Limb (tissue), 2 donors: ENCODE measurements at regions not wholly inside any gene's neighbourhood (a gene's known extent, or its start where the extent isn't known, plus 50 kb on each side); places are given as distances from the start of the nearest gene placed in this dataset.
"Not testable (repeated sequence)": the region's sequence is repeated elsewhere in the genome, so short reads cannot be mapped to it uniquely, and the experiment has no call there.

ENCODE experiments used
- DNase-seq, 2 donors: peaks; one replicate each; pipeline ENCODE4 v3.0.0-alpha.2; 2016; ENCODE audit errors: extremely low spot score in 2 of 2

DNA sequence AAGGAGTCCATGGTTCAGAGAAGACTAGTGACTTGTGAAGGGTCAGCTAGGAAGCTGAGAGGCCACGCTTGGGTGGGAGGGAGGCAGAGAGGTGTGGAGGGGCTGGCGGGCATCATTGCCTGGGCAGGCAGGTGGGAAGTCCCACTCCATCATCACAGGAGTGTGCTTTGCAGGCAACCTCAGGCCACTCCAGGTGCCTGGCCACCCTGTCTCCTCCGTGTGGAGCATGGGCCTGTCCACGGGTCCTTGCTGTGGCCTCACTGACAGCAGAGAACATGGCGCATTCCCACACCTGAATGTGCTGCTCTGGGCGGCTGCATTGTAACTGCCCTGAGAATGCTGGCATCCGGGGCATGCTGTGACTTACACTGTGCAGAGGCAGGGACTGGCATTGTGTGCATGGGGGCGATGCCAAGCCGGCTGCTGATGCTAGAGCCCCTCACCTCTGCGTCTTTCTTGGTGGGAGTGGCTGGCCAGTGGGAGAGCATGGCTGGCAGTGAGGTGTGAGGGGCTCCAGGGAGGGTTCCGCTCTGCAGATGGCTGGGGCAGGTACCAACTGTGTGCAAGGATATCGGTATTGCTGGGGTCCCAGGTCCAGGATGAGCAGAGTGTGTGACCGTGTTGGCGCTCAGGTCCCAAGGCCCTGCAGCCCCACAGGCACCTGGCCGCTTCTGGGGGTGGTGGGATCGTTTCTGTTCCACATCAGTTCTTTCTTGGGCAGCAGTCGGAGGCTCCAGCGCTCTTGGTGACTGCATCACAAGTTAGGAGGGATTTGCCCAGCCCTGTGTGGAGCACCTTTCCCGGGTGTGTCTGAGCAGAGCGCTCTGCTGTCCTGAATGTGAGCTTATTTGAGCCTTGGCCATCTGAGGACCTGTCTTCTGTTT lies 94.8 kb downstream of the NPIPB11 start:
- DNase-seq = no peak

DNA sequence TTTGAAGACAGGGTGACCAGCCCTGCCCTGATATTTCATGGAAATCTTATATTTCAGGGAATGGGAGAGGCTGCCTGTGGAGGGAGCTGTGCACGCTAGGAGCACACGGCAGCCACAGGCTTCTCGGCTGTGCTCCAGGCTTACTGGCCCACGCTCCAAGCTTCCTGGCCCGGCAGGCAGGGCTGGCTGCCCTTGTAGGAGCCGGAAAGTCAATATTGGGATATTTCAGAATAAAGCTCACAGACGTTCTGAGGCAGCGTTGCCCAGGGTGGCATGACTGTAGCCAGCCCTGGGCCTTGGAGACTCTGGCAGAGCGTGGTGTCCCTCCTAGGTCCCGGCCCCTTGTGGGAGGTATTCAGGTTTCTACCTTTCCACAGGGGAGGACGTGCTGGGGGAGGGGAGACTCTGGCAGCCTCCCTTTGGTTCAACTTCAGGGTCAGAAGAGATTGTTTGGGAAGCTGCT lies 95.6 kb downstream of the NPIPB11 start:
- no peak for DNase-seq

DNA sequence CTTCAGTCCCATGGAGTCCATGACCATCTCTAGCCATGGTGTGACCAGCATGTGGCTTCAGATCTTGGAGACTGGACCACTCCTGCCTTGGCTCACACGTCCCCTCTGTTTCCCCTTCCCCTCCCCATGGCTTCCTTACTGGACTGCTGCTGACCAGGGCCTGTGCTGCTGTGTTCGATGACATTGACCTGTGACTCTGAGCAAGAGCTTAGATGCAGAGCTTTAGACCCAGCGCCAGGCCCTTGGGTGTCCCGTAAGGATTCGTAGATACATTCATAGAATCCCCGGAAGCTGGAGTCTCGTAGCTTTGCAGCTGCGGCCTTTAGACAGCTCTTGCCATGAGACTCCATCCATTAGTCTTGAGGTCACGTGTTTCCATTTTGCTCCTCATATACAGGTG lies 96.3 kb downstream of the NPIPB11 start:
- not testable (repeated sequence) for DNase-seq

DNA sequence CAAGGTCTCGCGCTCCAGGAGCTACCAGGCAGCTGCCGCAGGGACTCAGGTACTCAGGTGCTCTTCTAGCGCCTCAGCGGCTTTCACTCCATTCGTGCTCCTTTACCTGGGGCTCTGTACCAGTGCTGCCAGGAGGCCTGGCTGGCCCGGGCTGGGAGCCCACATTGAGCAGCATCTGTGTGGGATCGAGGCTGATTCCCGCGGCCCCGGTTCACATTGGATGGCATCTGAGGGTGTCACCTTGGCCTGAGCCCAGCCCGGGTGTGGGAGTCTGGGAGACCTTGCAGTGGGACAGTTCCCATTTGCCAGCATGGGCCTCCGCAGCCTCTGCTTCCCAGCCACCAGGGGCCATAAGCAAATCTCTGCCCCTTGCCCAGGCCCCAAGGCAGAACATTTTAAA lies 96.9 kb downstream of the NPIPB11 start:
- not testable (repeated sequence) for DNase-seq

DNA sequence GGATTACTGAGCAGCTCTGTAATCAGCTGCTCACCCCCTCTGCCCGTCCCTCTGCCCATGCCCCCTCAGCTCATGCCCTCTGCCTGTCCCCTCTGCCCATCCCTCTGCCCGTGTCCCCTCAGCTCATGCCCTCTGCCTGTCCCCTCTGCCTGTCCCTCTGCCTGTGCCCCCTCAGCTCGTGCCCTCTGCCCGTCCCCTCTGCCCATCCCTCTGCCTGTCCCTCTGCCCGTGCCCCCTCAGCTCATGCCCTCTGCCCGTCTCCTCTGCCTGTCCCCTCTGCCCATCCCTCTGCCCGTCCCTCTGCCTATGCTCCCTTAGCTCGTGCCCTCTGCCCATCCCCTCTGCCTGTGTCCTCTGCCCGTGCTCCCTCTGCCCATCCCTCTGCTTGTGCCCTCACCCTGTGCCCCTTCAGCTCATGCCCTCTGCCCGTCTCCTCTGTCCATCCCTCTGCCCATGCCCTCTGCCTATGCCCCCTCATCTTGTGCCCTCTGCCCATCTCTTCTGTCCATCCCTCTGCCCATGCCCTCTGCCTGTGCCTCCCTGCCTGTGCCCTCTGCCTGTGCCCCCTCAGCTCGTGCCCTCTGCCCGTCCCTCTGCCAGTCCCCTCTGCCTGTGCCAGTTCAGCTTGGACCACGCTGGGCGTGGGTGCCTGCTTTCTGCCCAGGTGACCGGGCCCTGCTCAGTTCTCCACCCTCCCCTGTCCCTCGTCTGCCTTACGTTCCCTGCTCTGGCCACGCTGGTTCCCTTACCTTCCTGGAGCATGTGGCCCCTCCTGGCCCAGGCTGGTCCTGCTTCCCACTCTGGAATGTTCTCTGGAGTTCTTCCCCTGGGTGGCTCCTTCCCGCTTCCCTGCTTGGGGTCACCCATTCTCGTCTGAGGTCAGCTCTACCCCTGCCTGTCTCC lies 97.6 kb downstream of the NPIPB11 start:
- no peak for DNase-seq

DNA sequence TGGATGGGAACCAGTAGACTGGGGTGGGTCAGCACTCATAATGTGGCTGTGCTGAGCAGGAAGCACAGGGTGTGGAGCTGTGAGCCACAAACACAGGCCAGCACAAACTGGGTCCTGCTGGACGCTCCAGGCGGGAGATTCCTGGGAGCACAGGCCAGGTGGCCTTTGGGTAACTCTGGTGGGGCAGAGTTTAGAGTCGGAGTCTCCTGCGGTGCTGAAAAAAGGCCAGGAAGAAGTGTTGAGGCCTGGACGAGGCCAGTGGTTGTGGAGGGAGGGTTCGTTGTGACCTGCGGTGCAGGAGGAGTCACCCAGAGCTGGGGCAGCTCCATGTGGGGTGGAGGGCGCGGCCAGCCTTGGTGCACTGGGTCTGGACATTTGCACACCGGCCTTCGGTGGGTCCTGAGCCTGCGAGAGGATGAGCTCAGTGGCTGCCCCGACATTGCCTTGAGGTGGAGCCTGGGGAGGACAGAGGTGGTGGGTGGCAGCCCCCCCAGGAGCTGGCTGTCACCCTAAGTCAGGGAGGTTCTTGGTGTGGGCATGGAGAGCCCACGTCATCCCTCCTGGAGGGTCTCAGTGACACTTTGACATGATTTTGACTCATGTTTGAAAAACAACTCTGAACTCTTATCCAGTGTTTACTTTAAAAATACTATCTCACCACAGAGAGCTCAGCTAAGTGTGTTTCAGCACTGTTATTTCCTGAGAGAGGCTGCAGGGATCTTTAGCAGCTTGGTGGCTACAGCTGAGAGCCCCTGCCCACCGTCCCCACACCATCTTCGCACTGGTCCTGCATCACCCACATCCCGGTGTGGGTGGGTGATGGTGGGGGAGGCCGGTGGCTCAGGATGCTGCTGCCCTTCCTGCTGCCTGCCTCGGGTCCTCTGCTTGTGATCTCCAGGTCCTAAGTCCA lies 98.7 kb downstream of the NPIPB11 start:
- no peak for DNase-seq

DNA sequence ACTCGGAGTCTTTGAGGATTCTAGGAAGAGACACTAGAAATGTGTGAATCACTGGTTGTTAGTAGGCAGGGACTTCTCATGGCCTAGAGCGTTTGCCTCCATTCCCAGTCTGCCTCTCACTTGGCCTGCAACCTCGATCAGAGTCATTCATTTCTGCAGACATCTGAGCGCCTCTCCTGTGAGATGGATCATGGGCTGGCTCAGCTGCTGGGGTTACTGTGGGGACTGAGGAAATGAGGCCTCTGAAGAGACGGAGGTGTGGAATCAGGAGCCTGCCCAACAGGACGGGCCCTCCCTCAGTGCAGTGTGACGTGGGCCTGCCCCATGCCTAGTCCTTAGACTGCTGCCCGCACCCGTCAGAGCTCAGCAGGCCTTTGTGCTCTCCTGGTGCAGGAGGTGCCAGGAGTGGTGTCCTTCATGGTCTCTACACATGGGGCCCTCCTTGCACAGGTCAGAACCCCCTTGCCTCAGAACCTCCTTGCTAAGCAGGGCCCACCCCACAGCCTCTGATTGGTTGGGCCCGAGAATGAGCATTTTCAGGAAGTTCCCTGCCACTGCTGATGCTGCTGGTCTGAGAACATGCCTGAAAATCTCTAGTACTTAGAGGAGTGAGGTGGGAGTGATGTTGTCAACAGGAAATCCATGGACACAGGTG lies 99.4 kb downstream of the NPIPB11 start:
- no peak for DNase-seq

DNA sequence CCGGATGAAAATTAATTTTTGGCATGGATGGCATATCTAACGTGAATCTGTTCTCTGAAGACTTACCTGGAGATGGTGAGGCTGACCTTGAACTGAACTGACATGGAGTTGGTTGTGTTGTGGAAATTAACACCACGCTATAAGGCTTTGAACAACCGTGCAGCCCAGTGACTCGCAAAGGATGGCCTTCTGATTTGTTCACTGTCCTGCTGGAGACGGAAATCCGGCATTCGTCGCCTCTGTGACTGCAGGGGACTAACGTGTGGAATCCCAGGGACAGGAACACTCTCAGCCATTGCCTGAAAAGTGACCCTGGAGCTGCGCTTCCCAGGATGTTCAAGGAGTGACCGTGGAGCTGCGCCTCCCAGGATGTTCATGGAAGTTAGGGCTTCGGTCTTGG lies 100.3 kb downstream of the NPIPB11 start:
- no peak for DNase-seq

DNA sequence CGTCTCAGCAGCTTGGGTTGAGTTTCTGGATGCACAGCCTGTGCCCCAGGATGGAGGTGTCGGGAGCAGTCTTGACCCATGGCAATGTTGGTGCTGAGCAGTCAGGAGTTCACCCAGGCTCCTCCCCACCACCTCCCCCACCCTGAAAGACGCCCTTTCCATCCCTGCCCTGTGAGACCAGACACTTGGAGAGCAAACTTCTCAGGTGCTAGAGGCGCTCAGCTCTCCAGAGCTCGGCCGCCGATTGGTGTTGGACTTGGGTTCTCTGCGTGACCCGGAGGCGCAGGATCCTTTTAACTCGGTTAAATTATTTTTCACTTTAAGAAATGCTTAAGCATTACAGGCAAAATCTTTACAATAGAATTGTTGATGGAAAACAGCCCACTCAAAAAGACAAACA lies 101.5 kb downstream of the NPIPB11 start:
- DNase-seq = not testable (repeated sequence)

DNA sequence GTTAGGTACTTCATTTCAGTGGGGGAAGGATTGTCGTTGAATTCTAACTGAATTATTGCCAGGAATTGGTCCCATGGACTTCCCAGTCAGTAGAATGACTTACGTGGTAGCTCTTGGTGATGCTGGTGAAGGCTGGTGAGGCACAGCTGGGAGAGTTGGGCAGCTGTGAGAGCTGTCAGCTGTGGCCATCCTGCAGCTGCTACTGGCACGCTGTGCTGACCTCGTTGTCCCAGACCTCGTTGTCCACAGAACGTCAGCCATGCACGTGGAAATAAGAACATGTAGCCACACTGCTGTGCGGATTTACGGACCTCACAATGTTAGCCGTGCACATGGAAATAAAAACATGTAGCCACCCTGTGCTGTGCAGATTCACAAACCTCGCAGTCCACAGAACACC lies 102.3 kb downstream of the NPIPB11 start:
- no peak for DNase-seq

DNA sequence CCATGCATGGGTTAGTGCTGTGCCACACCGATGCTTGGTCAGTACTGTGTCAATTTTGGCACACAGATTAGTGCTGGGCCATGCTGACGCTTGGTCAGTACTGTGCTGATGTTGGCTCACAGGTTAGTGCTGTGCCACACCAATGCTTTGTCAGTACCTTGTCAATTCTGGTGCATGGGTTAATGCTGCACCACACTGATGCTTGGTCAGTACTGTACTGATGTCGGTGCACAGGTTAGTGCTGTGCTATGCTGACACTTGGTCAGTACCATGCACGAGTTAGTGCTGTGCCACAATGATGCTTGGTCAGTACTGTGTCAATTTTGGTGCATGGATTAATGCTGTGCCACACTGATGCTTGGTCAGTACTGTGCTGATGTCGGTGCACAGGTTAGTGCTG lies 103.0 kb downstream of the NPIPB11 start:
- no peak for DNase-seq

DNA sequence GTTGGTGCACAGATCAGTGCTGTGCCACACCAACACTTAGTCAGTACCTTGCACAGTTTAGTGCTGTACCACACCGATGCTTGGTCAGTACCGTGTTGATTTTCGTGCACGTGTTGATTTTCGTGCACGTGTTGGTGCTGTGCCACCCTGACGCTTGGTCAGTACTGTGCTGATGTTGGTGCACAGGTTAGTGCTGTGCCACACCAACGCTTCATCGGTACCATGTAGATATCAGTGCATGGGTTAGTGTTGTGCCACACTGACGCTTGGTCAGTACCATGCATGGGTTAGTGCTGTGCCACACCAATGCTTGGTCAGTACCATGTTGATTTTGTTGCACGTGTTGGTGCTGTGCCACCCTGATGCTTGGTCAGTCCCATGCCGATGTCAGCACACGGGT lies 103.5 kb downstream of the NPIPB11 start:
- no peak for DNase-seq

DNA sequence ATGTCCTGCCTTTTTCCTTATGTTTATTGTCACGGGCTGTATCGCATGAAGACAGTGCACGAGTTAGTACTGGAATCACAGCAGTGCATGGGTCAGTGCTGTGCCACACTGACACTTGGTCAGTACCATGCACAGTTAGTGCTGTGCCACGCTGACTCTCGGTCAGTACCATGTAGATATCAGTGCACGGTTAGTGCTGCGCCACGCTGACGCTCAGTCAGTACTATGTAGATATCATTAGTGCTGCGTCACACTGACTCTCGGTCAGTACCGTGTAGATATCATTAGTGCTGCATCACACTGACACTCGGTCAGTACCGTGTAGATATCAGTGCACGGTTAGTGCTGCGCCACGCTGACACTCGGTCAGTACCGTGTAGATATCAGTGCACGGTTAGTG lies 104.1 kb downstream of the NPIPB11 start:
- DNase-seq = not testable (repeated sequence)

DNA sequence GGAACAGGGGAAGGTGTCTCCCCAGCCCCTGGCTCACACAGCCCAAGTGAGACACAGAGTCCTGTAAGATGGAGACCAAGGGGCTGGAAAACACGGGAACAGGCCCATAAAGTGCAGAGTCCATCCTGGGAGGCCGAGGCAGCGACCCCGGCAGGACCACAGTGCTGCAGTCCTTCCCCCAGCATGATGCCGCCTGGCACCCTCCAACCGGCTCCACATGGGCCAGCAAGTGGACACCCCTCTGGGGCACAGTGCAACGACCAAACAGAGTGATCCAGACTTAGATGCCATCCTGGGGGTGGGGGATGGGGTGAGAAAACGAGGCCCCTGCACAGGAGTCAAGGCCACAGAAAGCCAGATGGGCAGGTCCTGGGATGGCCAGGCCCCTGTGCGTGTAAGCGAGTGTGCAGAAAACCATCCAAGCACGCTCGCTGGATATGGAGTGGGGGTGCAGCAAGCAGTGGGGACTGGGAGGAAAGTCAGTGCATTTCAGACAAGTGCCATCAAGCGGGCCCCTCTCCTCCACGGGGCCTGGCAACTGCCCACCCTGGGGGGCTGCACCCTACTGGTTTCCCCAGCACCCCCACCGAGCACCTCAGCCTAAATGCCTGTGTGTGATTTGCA lies 104.7 kb downstream of the NPIPB11 start:
- not testable (repeated sequence) for DNase-seq

DNA sequence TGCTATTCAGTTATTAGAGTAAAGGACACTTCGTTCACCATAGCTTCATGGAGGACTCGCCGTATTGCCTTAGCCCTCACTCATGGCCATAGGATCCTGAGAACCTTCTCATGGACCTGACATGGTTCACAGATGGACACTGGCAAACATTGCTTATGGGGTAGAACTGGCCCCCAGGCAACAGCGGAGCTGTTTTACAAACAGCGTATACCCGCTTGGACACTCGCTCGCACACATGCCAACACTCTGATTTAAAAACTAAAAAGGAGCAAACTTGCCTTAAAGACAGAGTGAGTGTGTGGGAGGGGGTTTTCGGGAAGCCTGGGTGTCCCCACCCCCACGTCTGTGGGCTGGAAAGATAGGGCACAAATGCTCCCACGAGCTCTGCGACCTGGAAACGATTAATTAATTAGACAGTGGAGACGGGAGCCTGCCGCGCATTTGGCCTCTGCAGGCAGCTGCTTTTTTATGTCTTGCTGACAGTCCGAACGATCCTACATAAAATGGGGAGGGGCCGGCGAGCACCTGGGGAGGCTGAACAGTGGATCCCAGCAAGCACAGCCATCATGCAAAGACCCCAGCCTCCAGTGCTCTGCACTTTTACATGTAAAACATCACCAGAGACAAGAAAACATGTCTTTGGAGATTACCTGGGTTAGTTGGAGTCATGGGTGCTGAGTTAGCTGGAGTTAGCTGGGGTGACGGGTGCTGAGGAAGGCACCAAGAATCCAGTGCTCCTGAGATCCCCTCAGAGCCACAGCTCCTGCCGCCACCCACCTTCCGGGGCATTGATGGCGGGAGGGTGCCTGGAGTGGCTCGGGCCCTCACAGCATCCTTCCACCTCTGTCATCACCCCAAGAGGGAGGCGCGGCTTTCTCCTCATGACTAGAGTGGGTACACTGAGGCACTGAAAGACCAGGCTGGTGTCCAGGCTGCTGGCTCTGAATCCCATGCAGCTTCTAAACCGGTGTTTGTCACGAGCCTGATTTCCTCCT lies 105.7 kb downstream of the NPIPB11 start:
- DNase-seq = peak in 1 of 2 donors; percentile 28

DNA sequence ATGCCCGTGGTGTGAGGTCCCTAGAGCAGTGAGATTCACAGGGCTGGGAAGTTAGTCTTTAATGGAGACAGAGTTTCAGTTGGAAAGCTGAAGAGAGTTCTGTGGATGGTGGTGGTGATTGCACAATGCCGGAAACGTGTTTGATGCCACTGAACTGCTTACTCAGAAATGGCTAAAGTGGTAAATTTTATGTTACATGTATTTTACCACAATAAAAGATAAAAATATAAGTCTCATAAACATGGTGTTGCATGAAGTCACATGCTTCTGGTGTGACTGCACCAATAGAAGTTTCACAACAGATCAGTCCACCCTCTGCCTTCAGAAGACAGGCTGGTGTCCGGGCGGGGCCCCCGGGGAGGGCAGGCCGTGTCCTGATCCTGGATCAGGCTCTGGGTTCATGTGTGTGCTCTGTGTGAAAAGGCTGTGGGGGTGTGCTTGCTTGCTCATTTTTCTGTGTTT lies 106.5 kb downstream of the NPIPB11 start:
- not testable (repeated sequence) for DNase-seq

DNA sequence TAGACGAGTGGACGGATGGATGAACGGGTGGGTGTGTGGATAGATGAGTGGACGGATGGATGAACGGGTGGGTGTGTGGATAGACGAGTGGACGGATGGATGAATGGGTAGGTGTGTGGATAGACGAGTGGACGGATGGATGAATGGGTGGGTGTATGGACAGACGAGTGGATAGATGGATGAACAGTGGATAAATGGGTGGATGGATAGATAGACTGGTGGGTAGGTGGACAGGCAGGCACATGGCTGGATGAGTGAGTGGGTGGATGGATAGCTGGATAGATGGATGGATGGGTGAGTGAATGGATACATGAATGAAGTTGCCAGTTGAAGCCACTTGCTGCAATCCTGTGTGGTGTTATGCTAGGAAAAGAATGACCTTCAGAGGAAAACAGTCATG lies 107.5 kb downstream of the NPIPB11 start:
- DNase-seq = not testable (repeated sequence)

DNA sequence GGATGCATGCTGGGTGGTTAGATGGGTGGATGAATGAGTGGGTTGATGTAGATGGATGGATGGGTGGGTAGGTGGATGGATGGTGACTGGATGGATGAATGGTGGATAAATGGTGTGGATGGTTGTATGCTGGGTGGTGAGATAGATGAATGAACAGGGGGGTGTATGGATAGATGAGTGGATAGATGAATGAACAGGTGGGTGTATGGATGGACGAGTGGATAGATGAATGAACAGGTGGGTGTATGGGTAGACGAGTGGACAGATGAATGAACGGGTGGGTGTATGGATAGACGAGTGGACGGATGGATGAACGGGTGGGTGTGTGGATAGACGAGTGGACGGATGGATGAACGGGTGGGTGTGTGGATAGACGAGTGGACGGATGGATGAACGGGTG lies 108.2 kb downstream of the NPIPB11 start:
- DNase-seq = not testable (repeated sequence)

DNA sequence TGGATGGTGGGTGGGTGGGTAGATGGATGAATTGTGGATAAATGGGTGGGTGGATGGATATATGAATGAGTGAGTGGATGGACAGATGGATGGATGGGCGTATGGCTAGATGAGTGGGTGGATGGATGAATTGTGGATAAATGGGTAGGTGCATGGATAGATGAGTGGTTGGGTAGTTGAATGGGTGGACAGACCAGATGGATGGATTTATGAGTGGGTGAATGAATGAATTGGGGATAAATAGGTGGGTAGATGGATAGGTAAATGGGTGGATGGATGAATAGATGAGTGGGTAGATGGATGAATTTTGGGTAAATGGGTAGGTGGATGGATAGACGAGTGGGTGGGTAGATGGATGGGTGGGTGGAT lies 108.7 kb downstream of the NPIPB11 start:
- DNase-seq = not testable (repeated sequence)
